Bronchial epithelial cell (primary cell): ENCODE measurements at regions not wholly inside any gene's neighbourhood (a gene's known extent, or its start where the extent isn't known, plus 50 kb on each side); places are given as distances from the start of the nearest gene placed in this dataset.

Experiments used
- DNase-seq: peaks from one replicate; pipeline ENCODE4 v3.0.0-alpha.2; 2010; ENCODE audit warnings: low read depth
- FAIRE-seq: peaks from 2 replicates; lab custom pipeline; 2011; peaks lifted over from hg19 to GRCh38; lab: Jason Lieb, UNC
- H3K27me3 ChIP-seq: 2 replicates; pipeline ENCODE4 v1.5.1; 2011; ENCODE audit warnings: low read length; ENCODE audit not compliant: control insufficient read depth, insufficient read depth
- H3K36me3 ChIP-seq: 2 replicates; pipeline ENCODE4 v1.5.1; 2011; ENCODE audit warnings: low read length; ENCODE audit not compliant: control insufficient read depth, insufficient read depth
- H3K4me3 ChIP-seq: 2 replicates; pipeline ENCODE4 v1.5.1; 2011; ENCODE audit warnings: mild to moderate bottlenecking, low read depth, low read length, control low read depth
- TF ChIP-seq, protein P1 (sequence below): IDR thresholded peaks from 2 replicates; pipeline ENCODE4 v1.5.1; 2011; ENCODE audit warnings: mild to moderate bottlenecking, moderate library complexity, low read length, control low read depth, inconsistent platforms; ENCODE audit not compliant: insufficient read depth, severe bottlenecking

DNA sequence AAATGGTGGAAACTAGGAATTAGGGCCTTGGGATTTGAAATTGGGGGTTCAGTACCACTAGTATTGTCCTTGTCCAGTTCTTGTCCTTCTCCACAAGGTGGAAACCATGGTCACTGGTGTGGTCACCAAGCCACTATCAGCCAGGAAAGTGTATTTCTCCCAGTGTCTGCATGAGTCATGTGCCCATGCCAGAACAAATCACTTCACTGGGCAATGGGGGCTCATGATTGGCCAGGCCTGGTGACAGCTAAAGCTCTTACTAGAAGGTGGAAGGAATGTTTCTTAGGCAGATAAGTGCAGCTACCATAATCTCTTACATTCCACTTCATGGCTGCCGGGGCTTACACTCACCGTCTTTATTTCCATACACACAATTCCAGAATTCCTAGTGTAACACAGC, 124.8 kb upstream of the TACR1 start:
- Histone ChIP-seq H3K27me3 (no peaks in the 10 kb centered on the region), H3K36me3 (no peaks in the 10 kb centered on the region), H3K4me3 (no peak overlapping the region)
- DNase-seq (peak; percentile 31), FAIRE-seq (no peak)
- TF ChIP-seq, protein P1, sequence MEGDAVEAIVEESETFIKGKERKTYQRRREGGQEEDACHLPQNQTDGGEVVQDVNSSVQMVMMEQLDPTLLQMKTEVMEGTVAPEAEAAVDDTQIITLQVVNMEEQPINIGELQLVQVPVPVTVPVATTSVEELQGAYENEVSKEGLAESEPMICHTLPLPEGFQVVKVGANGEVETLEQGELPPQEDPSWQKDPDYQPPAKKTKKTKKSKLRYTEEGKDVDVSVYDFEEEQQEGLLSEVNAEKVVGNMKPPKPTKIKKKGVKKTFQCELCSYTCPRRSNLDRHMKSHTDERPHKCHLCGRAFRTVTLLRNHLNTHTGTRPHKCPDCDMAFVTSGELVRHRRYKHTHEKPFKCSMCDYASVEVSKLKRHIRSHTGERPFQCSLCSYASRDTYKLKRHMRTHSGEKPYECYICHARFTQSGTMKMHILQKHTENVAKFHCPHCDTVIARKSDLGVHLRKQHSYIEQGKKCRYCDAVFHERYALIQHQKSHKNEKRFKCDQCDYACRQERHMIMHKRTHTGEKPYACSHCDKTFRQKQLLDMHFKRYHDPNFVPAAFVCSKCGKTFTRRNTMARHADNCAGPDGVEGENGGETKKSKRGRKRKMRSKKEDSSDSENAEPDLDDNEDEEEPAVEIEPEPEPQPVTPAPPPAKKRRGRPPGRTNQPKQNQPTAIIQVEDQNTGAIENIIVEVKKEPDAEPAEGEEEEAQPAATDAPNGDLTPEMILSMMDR = no peak

DNA sequence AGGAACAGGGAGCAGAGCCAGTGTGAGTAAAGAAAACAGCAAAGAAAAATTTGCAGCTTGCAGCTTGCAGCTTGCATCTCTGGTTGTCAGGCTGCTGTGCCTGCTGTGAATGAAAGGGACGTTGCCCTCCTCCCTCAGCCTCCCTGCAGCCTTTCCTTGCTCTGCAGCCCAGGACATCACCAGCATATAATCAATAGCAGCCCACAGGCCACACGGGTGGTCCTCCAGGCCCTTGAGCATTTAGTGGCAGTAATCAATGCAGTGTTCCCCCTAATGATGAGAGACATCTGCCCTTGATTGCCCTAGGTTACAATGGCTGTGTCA, 122.2 kb upstream of the TACR1 start:
- no peaks in the 10 kb centered on the region for H3K36me3 ChIP-seq
- no peaks in the 10 kb centered on the region for H3K27me3 ChIP-seq
- FAIRE-seq (no peak), DNase-seq (no peak)
- TF ChIP-seq, protein P1 = no peak
- no peak overlapping the region for H3K4me3 ChIP-seq

DNA sequence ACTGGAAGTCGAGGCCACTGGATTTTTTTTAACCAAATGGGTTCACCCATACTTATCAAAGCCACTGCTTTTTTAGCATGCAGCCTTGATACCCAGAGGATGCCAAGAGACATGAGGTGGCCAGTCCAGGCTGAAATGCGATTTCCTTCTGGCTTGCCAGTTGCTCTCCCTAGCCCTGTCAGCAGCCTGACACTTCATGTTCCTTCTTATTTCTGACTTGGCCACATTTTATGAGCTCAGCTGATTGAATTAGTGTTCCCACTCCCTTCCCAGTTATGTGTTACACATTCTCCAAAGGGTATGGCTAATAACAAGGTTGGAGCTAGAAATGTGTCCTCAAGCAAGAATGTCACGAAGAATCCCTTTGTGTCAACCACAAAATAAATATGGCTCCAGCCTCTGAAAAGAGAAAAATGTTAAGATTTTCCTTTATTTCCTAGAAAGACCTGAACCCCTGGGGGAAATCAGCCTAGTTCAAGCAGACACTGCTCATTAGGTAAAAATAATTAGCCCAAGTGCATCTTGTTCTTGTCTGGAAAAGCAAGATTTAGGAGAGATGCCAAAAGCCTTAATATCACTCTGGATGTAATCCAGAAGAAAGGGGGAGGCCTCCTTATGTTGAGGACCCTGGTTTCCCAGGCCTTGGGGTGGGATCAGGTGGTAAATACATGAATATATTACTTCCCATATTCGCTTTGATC, 121.7 kb upstream of the TACR1 start:
- DNase-seq (no peak), FAIRE-seq (no peak)
- Histone ChIP-seq H3K36me3 (no peaks in the 10 kb centered on the region), H3K27me3 (no peaks in the 10 kb centered on the region), H3K4me3 (no peak overlapping the region)
- TF ChIP-seq, protein P1 = no peak

DNA sequence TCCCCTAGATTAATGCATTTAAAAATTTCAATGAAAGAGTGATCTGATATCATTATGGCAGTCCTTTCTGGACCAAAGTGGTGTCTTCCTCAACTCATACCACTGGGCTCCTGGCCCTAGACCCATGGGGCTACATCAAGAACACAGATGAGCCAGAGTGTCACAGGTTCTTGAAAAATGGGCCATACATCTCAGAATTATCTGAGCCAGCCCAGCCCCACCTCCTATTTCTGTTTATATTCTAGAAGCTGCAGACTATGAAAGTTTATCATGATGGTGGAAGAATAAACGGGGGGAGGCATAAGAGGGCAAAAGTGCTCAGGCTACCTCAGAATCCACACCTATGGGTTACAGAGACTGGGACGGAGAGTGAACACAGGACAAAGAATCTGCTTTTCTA, 120.6 kb upstream of the TACR1 start:
- TF ChIP-seq, protein P1 = no peak
- Histone ChIP-seq H3K4me3 (no peak overlapping the region), H3K36me3 (no peaks in the 10 kb centered on the region), H3K27me3 (peaks cover 2% of the 10 kb centered on the region)
- no peak for FAIRE-seq
- DNase-seq = no peak

DNA sequence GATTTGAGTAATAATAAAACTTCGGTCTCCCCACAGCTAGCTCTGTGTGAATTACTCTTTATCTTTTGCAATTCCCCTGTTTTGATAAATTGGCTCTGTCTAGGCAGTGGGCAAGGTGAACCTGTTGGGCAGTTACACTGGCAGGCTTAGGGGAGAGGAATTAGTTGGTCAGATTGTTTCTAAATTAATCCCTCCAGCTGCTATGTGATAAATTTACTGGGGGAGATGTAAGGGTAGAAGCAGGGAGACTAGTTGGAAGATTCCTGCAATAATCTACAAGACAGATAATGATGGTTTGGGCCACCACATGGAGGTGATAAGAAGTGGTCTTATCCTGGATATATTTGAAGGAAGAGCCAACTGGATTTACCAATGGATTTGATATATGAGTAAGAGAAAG, 118.5 kb upstream of the TACR1 start:
- H3K4me3 ChIP-seq = no peak overlapping the region
- DNase-seq = no peak
- H3K36me3 ChIP-seq = no peaks in the 10 kb centered on the region
- H3K27me3 ChIP-seq = peaks cover 2% of the 10 kb centered on the region
- no peak for FAIRE-seq
- TF ChIP-seq, protein P1 = no peak

DNA sequence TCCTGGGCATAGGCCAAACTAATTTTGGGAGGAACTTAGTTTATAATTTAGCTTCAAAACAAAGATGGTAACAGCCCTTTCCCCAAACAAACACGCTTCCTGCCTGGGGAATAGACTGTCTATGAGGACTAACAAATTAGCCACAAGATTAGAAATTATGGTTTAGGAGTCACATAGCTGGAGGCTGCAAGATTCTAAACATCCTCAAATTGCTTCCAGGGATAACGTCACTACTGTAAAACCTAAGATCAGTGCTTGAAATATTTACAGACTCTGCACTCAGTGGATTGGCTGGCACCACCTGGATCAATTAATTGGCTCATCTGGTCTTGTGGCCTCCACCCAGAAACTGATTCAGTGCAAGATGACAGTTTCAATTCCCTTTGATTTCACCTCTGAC, 118.0 kb upstream of the TACR1 start:
- Histone ChIP-seq H3K27me3 (peaks cover 2% of the 10 kb centered on the region), H3K4me3 (no peak overlapping the region), H3K36me3 (no peaks in the 10 kb centered on the region)
- no peak for FAIRE-seq
- TF ChIP-seq, protein P1 = no peak
- DNase-seq = no peak
